B cell (primary cell): ENCODE measurements at regions not wholly inside any gene's neighbourhood (a gene's known extent, or its start where the extent isn't known, plus 50 kb on each side); places are given as distances from the start of the nearest gene placed in this dataset.

Source experiments
- ATAC-seq: fragments of 200-7000 bp; cut with Tn5 transposase; one replicate; pipeline ENCODE4 v1.10.0; 2021; ENCODE audit warnings: low read depth, mild to moderate bottlenecking, moderate number of reproducible peaks, moderate library complexity
- CTCF ChIA-PET: fragments of 350-600 bp; sonication (Branson Sonifier 250); formaldehyde crosslinking; loops from one replicate; lab custom pipeline; 2021; ENCODE audit warnings: antibody characterized with exemption, inconsistent platforms; lab: Charles Lee
- POLR2A ChIA-PET: fragments of 350-600 bp; sonication (Branson Sonifier 250); formaldehyde crosslinking; loops from one replicate; lab custom pipeline; 2021; ENCODE audit warnings: antibody characterized with exemption; lab: Charles Lee
- DNase-seq: peaks from one replicate; pipeline ENCODE4 v3.0.0; 2013
- H2AFZ ChIP-seq: 2 replicates; pipeline ENCODE4 v1.6.1; 2012; ENCODE audit warnings: mild to moderate bottlenecking, low read depth, low read length; ENCODE audit not compliant: insufficient read depth, poor library complexity, severe bottlenecking
- H3K27ac ChIP-seq, 2 donors: 1 replicate in 1 of 2; 2 replicates in 1 of 2; pipeline ENCODE4 v1.5.1; 2012 to 2013; ENCODE audit warnings: low read length in 2 of 2, mild to moderate bottlenecking in 2 of 2, moderate library complexity in 1 of 2
- H3K27me3 ChIP-seq, 4 experiments: fragments of 200-600 bp in 1 of 4; sonication (generic) in 1 of 4; replicated peaks in 1 of 4; 1 replicate in 2 of 4; 2 replicates in 2 of 4; pipeline versions ENCODE4 v1.6.1 to v1.7.0; 2013 to 2016; ENCODE audit warnings: low read length in 3 of 4, mild to moderate bottlenecking in 2 of 4, mixed read lengths in 1 of 4, moderate library complexity in 1 of 4; ENCODE audit not compliant: insufficient read depth in 4 of 4, control insufficient read depth in 3 of 4; ENCODE audit errors: control extremely low read depth in 1 of 4
- H3K36me3 ChIP-seq, 2 experiments: replicated peaks in 1 of 2; 1 replicate in 1 of 2; 2 replicates in 1 of 2; pipeline versions ENCODE4 v1.6.1 to v1.7.1; 2013; ENCODE audit warnings: low read length in 1 of 2; ENCODE audit not compliant: insufficient read depth in 2 of 2, control insufficient read depth in 1 of 2; ENCODE audit errors: control extremely low read depth in 1 of 2, extremely low read depth in 1 of 2
- H3K4me1 ChIP-seq, 2 donors: fragments of 200-600 bp in 1 of 2; sonication (generic) in 1 of 2; 1 replicate in 1 of 2; 2 replicates in 1 of 2; pipeline versions ENCODE4 v1.5.1 to v1.6.1; 2013 to 2017; ENCODE audit warnings: low read length in 2 of 2; ENCODE audit not compliant: control insufficient read depth in 2 of 2, insufficient read depth in 2 of 2
- H3K4me2 ChIP-seq: replicated peaks from 2 replicates; pipeline ENCODE3; 2012; ENCODE audit warnings: mild to moderate bottlenecking, low read depth, low read length; ENCODE audit not compliant: poor library complexity, severe bottlenecking
- H3K4me3 ChIP-seq, 5 experiments: fragments of 200-600 bp in 1 of 5; sonication (generic) in 1 of 5; 1 replicate in 3 of 5; 2 replicates in 2 of 5; pipeline versions ENCODE4 v1.5.1 to v1.7.0; 2011 to 2016; ENCODE audit warnings: low read length in 4 of 5, mild to moderate bottlenecking in 4 of 5, low read depth in 2 of 5, control low read depth in 1 of 5, moderate library complexity in 1 of 5; ENCODE audit not compliant: insufficient read depth in 1 of 5; ENCODE audit errors: control extremely low read depth in 1 of 5, extremely low read depth in 1 of 5
- H3K79me2 ChIP-seq: fragments of 200-600 bp; sonication (generic); one replicate; pipeline ENCODE4 v1.6.0; 2016; ENCODE audit warnings: low read length; ENCODE audit not compliant: control insufficient read depth, insufficient read depth
- H3K9ac ChIP-seq: fragments of 200-600 bp; sonication (generic); 2 replicates; pipeline ENCODE4 v1.6.1; 2017; ENCODE audit warnings: mild to moderate bottlenecking, low read length, moderate library complexity
- H3K9me3 ChIP-seq, 3 donors: one replicate each; pipeline versions ENCODE4 v1.6.1 to v1.7.1; 2013; ENCODE audit warnings: low read length in 2 of 3; ENCODE audit not compliant: control insufficient read depth in 2 of 3, insufficient read depth in 1 of 3; ENCODE audit errors: control extremely low read depth in 1 of 3
- H4K20me1 ChIP-seq: 2 replicates; pipeline ENCODE4 v1.6.0; 2012; ENCODE audit warnings: mild to moderate bottlenecking, low read length; ENCODE audit not compliant: insufficient read depth, control insufficient read depth, poor library complexity, severe bottlenecking
- H3K27ac Mint-ChIP-seq: one replicate; pipeline ENCODE4 v1.8.0; 2021; ENCODE audit warnings: mixed read lengths
- H3K27me3 Mint-ChIP-seq: one replicate; pipeline ENCODE4 v1.8.0; 2021; ENCODE audit warnings: mixed read lengths
- H3K4me1 Mint-ChIP-seq: one replicate; pipeline ENCODE4 v1.8.0; 2021; ENCODE audit warnings: mixed read lengths
- H3K4me3 Mint-ChIP-seq: one replicate; pipeline ENCODE4 v1.8.0; 2021; ENCODE audit warnings: mixed read lengths
- H3K9me3 Mint-ChIP-seq: one replicate; pipeline ENCODE4 v1.8.0; 2022; ENCODE audit warnings: mixed read lengths; ENCODE audit not compliant: insufficient read depth
- EZH2 ChIP-seq: IDR thresholded peaks from 2 replicates; pipeline ENCODE4 v1.6.1; 2012; ENCODE audit warnings: borderline replicate concordance, low read depth, mild to moderate bottlenecking, moderate library complexity, low read length; ENCODE audit not compliant: insufficient read depth, poor library complexity, severe bottlenecking
- WGBS: methylation state at CpG from one replicate; pipeline ENCODE4 v1.1.5; 2013; ENCODE audit warnings: missing lambda C conversion rate; ENCODE audit not compliant: insufficient coverage; 5-methylcytosine and 5-hydroxymethylcytosine counted together
- intact Hi-C: fragments of 100-400 bp; cut with micrococcal nuclease; formaldehyde crosslinking; loops from one replicate; pipeline ENCODE4 v1.10.0; 2022
- TF ChIP-seq, protein P1 (sequence below): fragments of 200-600 bp; IDR thresholded peaks from one replicate; pipeline ENCODE4 v1.8.0; 2022; ENCODE audit warnings: antibody characterized with exemption, mild to moderate bottlenecking

DNA sequence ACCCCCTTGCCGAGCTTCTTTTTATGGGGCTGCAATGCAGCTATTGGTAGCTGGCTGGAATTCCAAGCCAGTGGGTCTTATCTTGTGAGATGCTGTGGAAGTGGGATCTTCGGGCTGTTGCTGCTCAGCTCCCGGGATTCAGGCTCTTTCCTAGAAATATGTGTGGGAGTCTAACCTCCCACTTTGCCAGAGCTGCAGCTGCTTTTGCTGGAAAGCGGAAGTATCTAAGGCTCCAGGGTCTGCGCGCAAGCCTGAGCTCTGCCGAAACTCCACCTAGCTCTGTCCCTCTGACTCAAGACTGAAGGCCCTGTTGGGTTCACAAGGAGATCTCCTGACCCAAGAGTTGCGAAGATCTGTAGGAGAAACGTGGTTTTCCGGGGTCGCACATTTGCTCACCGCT, 151.1 kb upstream of the ANKRD55 start:
- Histone ChIP-seq H3K27ac (no peak overlapping the region), H3K9ac (no peak overlapping the region), H2AFZ (no peak overlapping the region), H4K20me1 (no peaks in the 10 kb centered on the region), H3K27me3 (no peaks in the 10 kb centered on the region), H3K4me2 (no peak overlapping the region), H3K4me3 (no peak overlapping the region), H3K9me3 (no peaks in the 10 kb centered on the region), H3K79me2 (no peaks in the 10 kb centered on the region), H3K36me3 (no peaks in the 10 kb centered on the region), H3K4me1 (no peaks in the 10 kb centered on the region)
- H3K4me1 Mint-ChIP-seq, result peaks cover 2% of the 10 kb centered on the region
- ATAC-seq, result no peak
- no peaks in the 10 kb centered on the region for H3K27me3 Mint-ChIP-seq
- POLR2A ChIA-PET, result no interaction called here
- H3K9me3 Mint-ChIP-seq, result no peaks in the 10 kb centered on the region
- DNase-seq, result no peak
- TF ChIP-seq, protein P1, sequence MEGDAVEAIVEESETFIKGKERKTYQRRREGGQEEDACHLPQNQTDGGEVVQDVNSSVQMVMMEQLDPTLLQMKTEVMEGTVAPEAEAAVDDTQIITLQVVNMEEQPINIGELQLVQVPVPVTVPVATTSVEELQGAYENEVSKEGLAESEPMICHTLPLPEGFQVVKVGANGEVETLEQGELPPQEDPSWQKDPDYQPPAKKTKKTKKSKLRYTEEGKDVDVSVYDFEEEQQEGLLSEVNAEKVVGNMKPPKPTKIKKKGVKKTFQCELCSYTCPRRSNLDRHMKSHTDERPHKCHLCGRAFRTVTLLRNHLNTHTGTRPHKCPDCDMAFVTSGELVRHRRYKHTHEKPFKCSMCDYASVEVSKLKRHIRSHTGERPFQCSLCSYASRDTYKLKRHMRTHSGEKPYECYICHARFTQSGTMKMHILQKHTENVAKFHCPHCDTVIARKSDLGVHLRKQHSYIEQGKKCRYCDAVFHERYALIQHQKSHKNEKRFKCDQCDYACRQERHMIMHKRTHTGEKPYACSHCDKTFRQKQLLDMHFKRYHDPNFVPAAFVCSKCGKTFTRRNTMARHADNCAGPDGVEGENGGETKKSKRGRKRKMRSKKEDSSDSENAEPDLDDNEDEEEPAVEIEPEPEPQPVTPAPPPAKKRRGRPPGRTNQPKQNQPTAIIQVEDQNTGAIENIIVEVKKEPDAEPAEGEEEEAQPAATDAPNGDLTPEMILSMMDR, result no peak
- no peak for TF ChIP-seq EZH2
- intact Hi-C loops, result no loop called here
- no peak overlapping the region for H3K27ac Mint-ChIP-seq
- 83% methylated on average over 7 of the region's 12 CpGs for WGBS
- CTCF ChIA-PET, result no interaction called here
- no peak overlapping the region for H3K4me3 Mint-ChIP-seq

DNA sequence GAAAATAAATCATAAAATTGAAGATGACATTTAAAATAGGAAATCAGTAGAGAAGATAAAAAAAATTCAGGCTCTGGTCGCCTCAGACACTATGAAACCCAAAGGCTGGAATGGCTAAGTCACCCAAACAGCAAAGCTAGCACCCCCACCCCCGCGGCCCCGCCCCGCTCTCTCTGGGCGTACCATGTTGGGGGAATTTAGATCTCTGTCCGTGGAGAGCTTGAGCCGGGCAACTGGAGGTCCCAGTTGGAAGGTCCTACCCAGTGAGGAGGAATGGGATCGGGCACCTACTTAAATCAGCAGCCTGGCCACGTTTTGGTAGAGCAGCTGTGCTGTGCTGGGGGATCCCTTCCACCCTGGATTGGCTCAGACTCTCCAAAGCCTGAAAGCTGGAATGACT, 150.6 kb upstream of the ANKRD55 start:
- Histone ChIP-seq H3K27me3 (no peaks in the 10 kb centered on the region), H3K27ac (no peak overlapping the region), H3K9ac (no peak overlapping the region), H3K36me3 (no peaks in the 10 kb centered on the region), H4K20me1 (no peaks in the 10 kb centered on the region), H3K9me3 (no peaks in the 10 kb centered on the region), H3K4me1 (no peaks in the 10 kb centered on the region), H2AFZ (no peak overlapping the region), H3K4me3 (no peak overlapping the region), H3K79me2 (no peaks in the 10 kb centered on the region), H3K4me2 (no peak overlapping the region)
- Mint-ChIP-seq H3K9me3 (no peaks in the 10 kb centered on the region), H3K27ac (no peak overlapping the region), H3K4me1 (peaks cover 2% of the 10 kb centered on the region), H3K27me3 (no peaks in the 10 kb centered on the region), H3K4me3 (no peak overlapping the region)
- no peak for TF ChIP-seq EZH2
- TF ChIP-seq, protein P1, result no peak
- intact Hi-C loops, result no loop called here
- no peak for DNase-seq
- ChIA-PET POLR2A (no interaction called here), CTCF (no interaction called here)
- ATAC-seq, result no peak
- WGBS, result 88% methylated on average over 6 of the region's 10 CpGs
